Activated B cell treated with CpG ODN at 0.5 μM for 24 hours (primary cell): ENCODE measurements at regions not wholly inside any gene's neighbourhood (a gene's known extent, or its start where the extent isn't known, plus 50 kb on each side); places are given as distances from the start of the nearest gene placed in this dataset.

ENCODE experiments used
- ATAC-seq: fragments of 200-7000 bp; cut with Tn5 transposase; one replicate; pipeline ENCODE4 v1.10.0; 2021; ENCODE audit warnings: low read depth, mild to moderate bottlenecking, moderate library complexity
- CTCF ChIA-PET: fragments of 350-600 bp; sonication (Branson Sonifier 250); formaldehyde crosslinking; loops from one replicate; lab custom pipeline; 2021; ENCODE audit warnings: antibody characterized with exemption; lab: Charles Lee
- POLR2A ChIA-PET: fragments of 350-600 bp; sonication (Branson Sonifier 250); formaldehyde crosslinking; loops from one replicate; lab custom pipeline; 2021; ENCODE audit warnings: antibody characterized with exemption; lab: Charles Lee
- DNase-seq: peaks from one replicate; pipeline ENCODE4 v3.0.0; 2022
- H3K27ac Mint-ChIP-seq: one replicate; pipeline ENCODE4 v1.8.0; 2020; ENCODE audit warnings: mixed read lengths
- H3K27me3 Mint-ChIP-seq: one replicate; pipeline ENCODE4 v1.8.0; 2021; ENCODE audit warnings: mixed read lengths
- H3K36me3 Mint-ChIP-seq: one replicate; pipeline ENCODE4 v1.8.0; 2021; ENCODE audit warnings: low read depth, mixed read lengths
- H3K4me1 Mint-ChIP-seq: one replicate; pipeline ENCODE4 v1.8.0; 2021; ENCODE audit warnings: mixed read lengths
- H3K4me3 Mint-ChIP-seq: one replicate; pipeline ENCODE4 v1.8.0; 2020; ENCODE audit warnings: mild to moderate bottlenecking, mixed read lengths
- H3K9me3 Mint-ChIP-seq: one replicate; pipeline ENCODE4 v1.8.0; 2020; ENCODE audit warnings: mixed read lengths
- CTCF ChIP-seq: fragments of 200-600 bp; IDR thresholded peaks from one replicate; pipeline ENCODE4 v1.8.0; 2022; ENCODE audit warnings: antibody characterized with exemption, mild to moderate bottlenecking
- intact Hi-C: fragments of 100-400 bp; cut with micrococcal nuclease; formaldehyde crosslinking; loops from one replicate; pipeline ENCODE4 v1.15.1; 2024

GRCh38 chr7:1307828-1308227, 75.2 kb downstream of the UNCX start:
- POLR2A ChIA-PET, result no interaction called here
- CTCF ChIA-PET, result no interaction called here
- H3K9me3 Mint-ChIP-seq, result peaks cover 5% of the 10 kb centered on the region
- DNase-seq (no peak), ATAC-seq (no peak)
- TF ChIP-seq CTCF, result no peak
- H3K36me3 Mint-ChIP-seq, result no peaks in the 10 kb centered on the region
- no peak overlapping the region for H3K27ac Mint-ChIP-seq
- no peak overlapping the region for H3K4me3 Mint-ChIP-seq
- H3K27me3 Mint-ChIP-seq, result no peaks in the 10 kb centered on the region
- H3K4me1 Mint-ChIP-seq, result no peaks in the 10 kb centered on the region
- intact Hi-C loops, result no loop called here

GRCh38 chr7:1309290-1309689, 76.6 kb downstream of the UNCX start:
- POLR2A ChIA-PET, result no interaction called here
- Mint-ChIP-seq H3K27me3 (no peaks in the 10 kb centered on the region), H3K9me3 (peaks cover 5% of the 10 kb centered on the region), H3K27ac (no peak overlapping the region), H3K36me3 (no peaks in the 10 kb centered on the region), H3K4me3 (no peak overlapping the region), H3K4me1 (no peaks in the 10 kb centered on the region)
- intact Hi-C loops, result no loop called here
- CTCF ChIA-PET, result no interaction called here
- ATAC-seq (no peak), DNase-seq (no peak)
- no peak for TF ChIP-seq CTCF

- DNase-seq (no peak), ATAC-seq (no peak)
- TF ChIP-seq CTCF, result no peak
- POLR2A ChIA-PET, result no interaction called here
- H3K27ac Mint-ChIP-seq, result no peak overlapping the region
- CTCF ChIA-PET, result no interaction called here
- H3K27me3 Mint-ChIP-seq, result no peaks in the 10 kb centered on the region
- H3K4me1 Mint-ChIP-seq, result no peaks in the 10 kb centered on the region
- no peaks in the 10 kb centered on the region for H3K36me3 Mint-ChIP-seq
- H3K9me3 Mint-ChIP-seq, result peaks cover 5% of the 10 kb centered on the region
- no peak overlapping the region for H3K4me3 Mint-ChIP-seq
- intact Hi-C loops, result no loop called here
These were observed 77.3 kb downstream of the UNCX start for GRCh38 chr7:1309996-1310395.

GRCh38 chr7:1310936-1311335, 78.3 kb downstream of the UNCX start:
- Mint-ChIP-seq H3K4me3 (no peak overlapping the region), H3K36me3 (no peaks in the 10 kb centered on the region), H3K27ac (no peak overlapping the region), H3K27me3 (no peaks in the 10 kb centered on the region), H3K9me3 (peaks cover 5% of the 10 kb centered on the region), H3K4me1 (no peaks in the 10 kb centered on the region)
- intact Hi-C loops, result no loop called here
- DNase-seq (no peak), ATAC-seq (no peak)
- ChIA-PET POLR2A (no interaction called here), CTCF (no interaction called here)
- no peak for TF ChIP-seq CTCF

- H3K36me3 Mint-ChIP-seq, result no peaks in the 10 kb centered on the region
- CTCF ChIA-PET, result no interaction called here
- POLR2A ChIA-PET, result no interaction called here
- ATAC-seq, result no peak
- TF ChIP-seq CTCF, result no peak
- H3K9me3 Mint-ChIP-seq, result peaks cover 5% of the 10 kb centered on the region
- H3K4me1 Mint-ChIP-seq, result no peaks in the 10 kb centered on the region
- no peak overlapping the region for H3K27ac Mint-ChIP-seq
- intact Hi-C loops, result no loop called here
- no peak for DNase-seq
- H3K27me3 Mint-ChIP-seq, result no peaks in the 10 kb centered on the region
- H3K4me3 Mint-ChIP-seq, result no peak overlapping the region
These were observed 78.9 kb downstream of the UNCX start for GRCh38 chr7:1311406-1312135.
